ENCODE measurements at regions not wholly inside any gene's neighbourhood (a gene's known extent, or its start where the extent isn't known, plus 50 kb on each side); places are given as distances from the start of the nearest gene placed in this dataset.
A peak's percentile ranks its signal among the peaks of the same experiment; 100 is the strongest.

GRCh38 chr9:99712214-99712613 is 109.5 kb upstream of the NR4A3 start:
- no peak overlapping the region for H3K27ac Mint-ChIP-seq
- ChIA-PET CTCF (interaction anchor here in 1 of 2 donors (0.9 kb wide), 1 partner anchor 9 kb away, joined by 3 read pairs; no protein-coding TSS in a partner anchor), POLR2A (no interaction called here)
- no peaks in the 10 kb centered on the region for H3K4me1 Mint-ChIP-seq
- Histone ChIP-seq H3K4me1 (ENCODE audit: control insufficient read depth in 1 of 2, extremely low read depth in 1 of 2, insufficient read depth in 2 of 2, low read length in 2 of 2) (no peaks in the 10 kb centered on the region), H3K4me3 (ENCODE audit: control insufficient read depth in 1 of 2, extremely low read depth in 1 of 2, low read length in 1 of 2) (no peak overlapping the region), H3K36me3 (ENCODE audit: control insufficient read depth in 2 of 2, extremely low read depth in 1 of 2, insufficient read depth in 1 of 2, low read length in 1 of 2) (no peaks in the 10 kb centered on the region), H3K27ac (ENCODE audit: low read length) (no peak overlapping the region), H3K27me3 (replicated peaks in 1 of 2; ENCODE audit: control insufficient read depth in 2 of 2, extremely low read depth in 1 of 2, insufficient read depth in 2 of 2, low read length in 1 of 2) (peaks cover 0 to 6% of the 10 kb centered on the region in 2 experiments), H3K9me3 (no peaks in the 10 kb centered on the region)
- no peaks in the 10 kb centered on the region for H3K36me3 Mint-ChIP-seq
- H3K4me3 Mint-ChIP-seq, result no peak overlapping the region
- no peak for ATAC-seq (replicated peaks in 1 of 4)
- no peaks in the 10 kb centered on the region for H3K9me3 Mint-ChIP-seq
- no peaks in the 10 kb centered on the region for H3K27me3 Mint-ChIP-seq
- no peak for DNase-seq

GRCh38 chr9:99713838-99714306 is 107.8 kb upstream of the NR4A3 start:
- Mint-ChIP-seq H3K9me3 (no peaks in the 10 kb centered on the region), H3K4me1 (no peaks in the 10 kb centered on the region), H3K36me3 (no peaks in the 10 kb centered on the region), H3K27ac (no peak overlapping the region), H3K4me3 (no peak overlapping the region), H3K27me3 (no peaks in the 10 kb centered on the region)
- no peak overlapping the region for H3K27ac ChIP-seq (ENCODE audit: low read length)
- no peak for DNase-seq
- ChIA-PET CTCF (no interaction called here), POLR2A (no interaction called here)
- no peaks in the 10 kb centered on the region for H3K36me3 ChIP-seq (ENCODE audit: control insufficient read depth in 2 of 2, extremely low read depth in 1 of 2, insufficient read depth in 1 of 2, low read length in 1 of 2)
- no peak for ATAC-seq (replicated peaks in 1 of 4)
- H3K9me3 ChIP-seq, result no peaks in the 10 kb centered on the region
- 83% methylated on average over 1 of the region's 3 CpGs for WGBS (ENCODE audit: insufficient coverage)
- H3K4me1 ChIP-seq (ENCODE audit: control insufficient read depth in 1 of 2, extremely low read depth in 1 of 2, insufficient read depth in 2 of 2, low read length in 2 of 2), result no peaks in the 10 kb centered on the region
- no peak overlapping the region for H3K4me3 ChIP-seq (ENCODE audit: control insufficient read depth in 1 of 2, extremely low read depth in 1 of 2, low read length in 1 of 2)
- peaks cover 0 to 6% of the 10 kb centered on the region in 2 experiments for H3K27me3 ChIP-seq (replicated peaks in 1 of 2; ENCODE audit: control insufficient read depth in 2 of 2, extremely low read depth in 1 of 2, insufficient read depth in 2 of 2, low read length in 1 of 2)

- ATAC-seq (replicated peaks in 1 of 4) (no peak), DNase-seq (no peak)
- H3K9me3 Mint-ChIP-seq, result no peaks in the 10 kb centered on the region
- H3K4me1 ChIP-seq (ENCODE audit: control insufficient read depth in 1 of 2, extremely low read depth in 1 of 2, insufficient read depth in 2 of 2, low read length in 2 of 2), result peaks cover 7 to 17% of the 10 kb centered on the region in 2 experiments
- no peaks in the 10 kb centered on the region for H3K36me3 ChIP-seq (ENCODE audit: control insufficient read depth in 2 of 2, extremely low read depth in 1 of 2, insufficient read depth in 1 of 2, low read length in 1 of 2)
- H3K36me3 Mint-ChIP-seq, result no peaks in the 10 kb centered on the region
- no peaks in the 10 kb centered on the region for H3K9me3 ChIP-seq
- no peak overlapping the region for H3K27ac Mint-ChIP-seq
- H3K27me3 ChIP-seq (replicated peaks in 1 of 2; ENCODE audit: control insufficient read depth in 2 of 2, extremely low read depth in 1 of 2, insufficient read depth in 2 of 2, low read length in 1 of 2), result peaks cover 0 to 6% of the 10 kb centered on the region in 2 experiments
- H3K4me3 Mint-ChIP-seq, result no peak overlapping the region
- peaks cover 23 to 33% (median 32%) of the 10 kb centered on the region in 3 donors for H3K4me1 Mint-ChIP-seq
- POLR2A ChIA-PET, result interaction anchor here in 1 of 2 donors (0.7 kb wide), 1 partner anchor 240 kb away, joined by 3 read pairs; no protein-coding TSS in a partner anchor
- no peaks in the 10 kb centered on the region for H3K27me3 Mint-ChIP-seq
- CTCF ChIA-PET, result no interaction called here
- H3K4me3 ChIP-seq (ENCODE audit: control insufficient read depth in 1 of 2, extremely low read depth in 1 of 2, low read length in 1 of 2), result no peak overlapping the region
- H3K27ac ChIP-seq (ENCODE audit: low read length), result no peak overlapping the region
Observed at GRCh38 chr9:99718631-99719030, 103.1 kb upstream of the NR4A3 start.

GRCh38 chr9:99720455-99721050 is 101.1 kb upstream of the NR4A3 start:
- Mint-ChIP-seq H3K4me3 (peak overlapping the region; percentile 72 to 78 (median 77)), H3K4me1 (peaks cover 23 to 33% (median 32%) of the 10 kb centered on the region in 3 donors), H3K27ac (peak overlapping the region; percentile 95 to 99), H3K27me3 (no peaks in the 10 kb centered on the region), H3K9me3 (no peaks in the 10 kb centered on the region), H3K36me3 (no peaks in the 10 kb centered on the region)
- H3K4me1 ChIP-seq (ENCODE audit: control insufficient read depth in 1 of 2, extremely low read depth in 1 of 2, insufficient read depth in 2 of 2, low read length in 2 of 2), result peaks cover 7 to 17% of the 10 kb centered on the region in 2 experiments
- H3K4me3 ChIP-seq (ENCODE audit: control insufficient read depth in 1 of 2, extremely low read depth in 1 of 2, low read length in 1 of 2), result peak overlapping the region; percentile 16 to 35
- ChIA-PET POLR2A (interaction anchor here in 1 of 2 donors (0.6 kb wide), 1 partner anchor 104 kb away, joined by 3 read pairs; no protein-coding TSS in a partner anchor), CTCF (interaction anchor here in 1 of 2 donors (0.6 kb wide), 2 partner anchors 493 to 873 kb away, joined by 5 to 11 read pairs; no protein-coding TSS in a partner anchor)
- H3K9me3 ChIP-seq, result no peaks in the 10 kb centered on the region
- no peaks in the 10 kb centered on the region for H3K36me3 ChIP-seq (ENCODE audit: control insufficient read depth in 2 of 2, extremely low read depth in 1 of 2, insufficient read depth in 1 of 2, low read length in 1 of 2)
- no CpG with 5 or more reads among the region's 1 CpG for WGBS (ENCODE audit: insufficient coverage)
- DNase-seq (peak in 4 of 35 experiments; percentile 4 to 53 (median 9)), ATAC-seq (replicated peaks in 1 of 4) (peak; percentile 75 to 87 (median 82))
- peak overlapping the region; percentile 70 for H3K27ac ChIP-seq (ENCODE audit: low read length)
- no peaks in the 10 kb centered on the region for H3K27me3 ChIP-seq (replicated peaks in 1 of 2; ENCODE audit: control insufficient read depth in 2 of 2, extremely low read depth in 1 of 2, insufficient read depth in 2 of 2, low read length in 1 of 2)

- Histone ChIP-seq H3K4me3 (ENCODE audit: control insufficient read depth in 1 of 2, extremely low read depth in 1 of 2, low read length in 1 of 2) (no peak overlapping the region), H3K36me3 (ENCODE audit: control insufficient read depth in 2 of 2, extremely low read depth in 1 of 2, insufficient read depth in 1 of 2, low read length in 1 of 2) (no peaks in the 10 kb centered on the region), H3K27me3 (replicated peaks in 1 of 2; ENCODE audit: control insufficient read depth in 2 of 2, extremely low read depth in 1 of 2, insufficient read depth in 2 of 2, low read length in 1 of 2) (no peaks in the 10 kb centered on the region), H3K27ac (ENCODE audit: low read length) (no peak overlapping the region), H3K9me3 (no peaks in the 10 kb centered on the region), H3K4me1 (ENCODE audit: control insufficient read depth in 1 of 2, extremely low read depth in 1 of 2, insufficient read depth in 2 of 2, low read length in 2 of 2) (peaks cover 12 to 17% of the 10 kb centered on the region in 2 experiments)
- POLR2A ChIA-PET, result interaction anchor here (0.6 kb wide), 2 partner anchors 72 to 689 kb away, joined by 3 read pairs; no protein-coding TSS in a partner anchor
- CTCF ChIA-PET, result no interaction called here
- no peaks in the 10 kb centered on the region for H3K36me3 Mint-ChIP-seq
- ATAC-seq (replicated peaks in 1 of 4) (no peak), DNase-seq (no peak)
- H3K27ac Mint-ChIP-seq, result no peak overlapping the region
- H3K9me3 Mint-ChIP-seq, result no peaks in the 10 kb centered on the region
- H3K27me3 Mint-ChIP-seq, result no peaks in the 10 kb centered on the region
- H3K4me3 Mint-ChIP-seq, result no peak overlapping the region
- no CpG with 5 or more reads among the region's 2 CpGs for WGBS (ENCODE audit: insufficient coverage)
- H3K4me1 Mint-ChIP-seq, result peaks cover 23 to 34% (median 33%) of the 10 kb centered on the region in 3 donors
Observed at GRCh38 chr9:99721898-99722297, 99.8 kb upstream of the NR4A3 start.

- POLR2A ChIA-PET, result no interaction called here
- H3K27ac ChIP-seq (ENCODE audit: low read length), result no peak overlapping the region
- peak in 3 of 35 experiments; percentile 2 to 29 (median 5) for DNase-seq
- Mint-ChIP-seq H3K4me3 (no peak overlapping the region), H3K4me1 (peaks cover 23 to 34% (median 33%) of the 10 kb centered on the region in 3 donors), H3K27me3 (no peaks in the 10 kb centered on the region), H3K36me3 (no peaks in the 10 kb centered on the region), H3K9me3 (no peaks in the 10 kb centered on the region), H3K27ac (no peak overlapping the region)
- no CpG with 5 or more reads among the region's 2 CpGs for WGBS (ENCODE audit: insufficient coverage)
- no peaks in the 10 kb centered on the region for H3K27me3 ChIP-seq (replicated peaks in 1 of 2; ENCODE audit: control insufficient read depth in 2 of 2, extremely low read depth in 1 of 2, insufficient read depth in 2 of 2, low read length in 1 of 2)
- peak in 2 of 4 experiments; percentile 38 to 58 for ATAC-seq (replicated peaks in 1 of 4)
- no peaks in the 10 kb centered on the region for H3K36me3 ChIP-seq (ENCODE audit: control insufficient read depth in 2 of 2, extremely low read depth in 1 of 2, insufficient read depth in 1 of 2, low read length in 1 of 2)
- H3K4me3 ChIP-seq (ENCODE audit: control insufficient read depth in 1 of 2, extremely low read depth in 1 of 2, low read length in 1 of 2), result no peak overlapping the region
- CTCF ChIA-PET, result interaction anchor here in 1 of 2 donors (0.5 kb wide), 1 partner anchor 30 kb away, joined by 3 read pairs; no protein-coding TSS in a partner anchor
- peaks cover 12 to 17% of the 10 kb centered on the region in 2 experiments for H3K4me1 ChIP-seq (ENCODE audit: control insufficient read depth in 1 of 2, extremely low read depth in 1 of 2, insufficient read depth in 2 of 2, low read length in 2 of 2)
- H3K9me3 ChIP-seq, result no peaks in the 10 kb centered on the region
Observed at GRCh38 chr9:99722877-99723276, 98.8 kb upstream of the NR4A3 start.
